SH-SY5Y (cell line): ENCODE measurements at regions not wholly inside any gene's neighbourhood (a gene's known extent, or its start where the extent isn't known, plus 50 kb on each side); places are given as distances from the start of the nearest gene placed in this dataset.

ENCODE experiments used
- GATA2 ChIP-seq: IDR thresholded peaks from 2 replicates; pipeline ENCODE4 v1.6.1; 2011; ENCODE audit warnings: mild to moderate bottlenecking, low read depth, low read length
- GATA3 ChIP-seq: IDR thresholded peaks from 2 replicates; pipeline ENCODE4 v1.6.1; 2011; ENCODE audit warnings: low read depth, mild to moderate bottlenecking, low read length, moderate library complexity

GRCh38 chr6:140253096-140253495, 878.6 kb upstream of the CITED2 start:
- TF ChIP-seq GATA2 (no peak), GATA3 (no peak)
